HL-60 (cell line): ENCODE measurements at regions not wholly inside any gene's neighbourhood (a gene's known extent, or its start where the extent isn't known, plus 50 kb on each side); places are given as distances from the start of the nearest gene placed in this dataset.

Source experiments
- DNase-seq, 2 experiments: peaks; one replicate each; pipeline ENCODE4 v3.0.0-alpha.2; 2010 to 2020; ENCODE audit warnings: low read depth in 1 of 2, low spot score in 1 of 2
- H3K27ac ChIP-seq: fragments of 250-450 bp; sonication (Bioruptor Pico); replicated peaks from 2 replicates; pipeline ENCODE4 v1.5.1; 2020; ENCODE audit warnings: mild to moderate bottlenecking, moderate library complexity
- H3K27me3 ChIP-seq: fragments of 250-450 bp; sonication (Bioruptor Pico); 2 replicates; pipeline ENCODE4 v1.5.1; 2021; ENCODE audit warnings: mild to moderate bottlenecking, moderate library complexity; ENCODE audit not compliant: insufficient read depth, poor library complexity, severe bottlenecking
- H3K4me3 ChIP-seq: replicated peaks from 2 replicates; pipeline ENCODE4 v1.5.1; 2011; ENCODE audit warnings: mild to moderate bottlenecking, control low read depth, low read length; ENCODE audit not compliant: insufficient read depth
- GABPA ChIP-seq: IDR thresholded peaks from 2 replicates; pipeline ENCODE4 v1.6.1; 2012; ENCODE audit warnings: low read depth
- POLR2AphosphoS5 ChIP-seq: IDR thresholded peaks from 2 replicates; pipeline ENCODE4 v1.6.1; 2012; ENCODE audit warnings: low read depth
- SPI1 ChIP-seq: IDR thresholded peaks from 2 replicates; pipeline ENCODE4 v1.6.1; 2012; ENCODE audit warnings: low read depth, mild to moderate bottlenecking, borderline replicate concordance
- TF ChIP-seq, protein P1 (sequence below): IDR thresholded peaks from 2 replicates; pipeline ENCODE4 v1.6.1; 2012; ENCODE audit warnings: low read depth; ENCODE audit not compliant: insufficient replicate concordance
- TF ChIP-seq, protein P2 (sequence below): IDR thresholded peaks from one replicate; pipeline ENCODE4 v1.5.1; 2011; ENCODE audit warnings: low read length, control low read depth, inconsistent platforms; ENCODE audit not compliant: insufficient read depth

DNA sequence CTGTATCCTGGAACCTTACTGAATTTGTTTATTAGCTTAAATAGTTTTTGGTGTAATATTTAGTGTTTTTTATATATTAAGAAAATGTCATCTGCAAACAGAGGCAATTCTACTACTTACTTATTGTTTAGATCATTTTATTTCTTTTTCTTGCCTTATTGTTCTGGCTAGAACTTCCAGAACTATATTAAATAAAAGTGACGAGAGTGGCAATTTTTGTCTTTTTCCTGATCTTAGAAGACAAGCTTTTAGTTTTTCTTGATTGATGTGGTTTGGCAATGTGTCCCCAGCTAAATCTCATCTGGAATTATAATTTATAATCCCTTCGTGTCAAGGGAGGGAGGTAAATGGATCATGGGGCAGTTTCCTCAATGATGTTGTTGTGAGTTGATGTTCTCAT lies 857.8 kb downstream of the SLC6A15 start:
- TF ChIP-seq, protein P1, sequence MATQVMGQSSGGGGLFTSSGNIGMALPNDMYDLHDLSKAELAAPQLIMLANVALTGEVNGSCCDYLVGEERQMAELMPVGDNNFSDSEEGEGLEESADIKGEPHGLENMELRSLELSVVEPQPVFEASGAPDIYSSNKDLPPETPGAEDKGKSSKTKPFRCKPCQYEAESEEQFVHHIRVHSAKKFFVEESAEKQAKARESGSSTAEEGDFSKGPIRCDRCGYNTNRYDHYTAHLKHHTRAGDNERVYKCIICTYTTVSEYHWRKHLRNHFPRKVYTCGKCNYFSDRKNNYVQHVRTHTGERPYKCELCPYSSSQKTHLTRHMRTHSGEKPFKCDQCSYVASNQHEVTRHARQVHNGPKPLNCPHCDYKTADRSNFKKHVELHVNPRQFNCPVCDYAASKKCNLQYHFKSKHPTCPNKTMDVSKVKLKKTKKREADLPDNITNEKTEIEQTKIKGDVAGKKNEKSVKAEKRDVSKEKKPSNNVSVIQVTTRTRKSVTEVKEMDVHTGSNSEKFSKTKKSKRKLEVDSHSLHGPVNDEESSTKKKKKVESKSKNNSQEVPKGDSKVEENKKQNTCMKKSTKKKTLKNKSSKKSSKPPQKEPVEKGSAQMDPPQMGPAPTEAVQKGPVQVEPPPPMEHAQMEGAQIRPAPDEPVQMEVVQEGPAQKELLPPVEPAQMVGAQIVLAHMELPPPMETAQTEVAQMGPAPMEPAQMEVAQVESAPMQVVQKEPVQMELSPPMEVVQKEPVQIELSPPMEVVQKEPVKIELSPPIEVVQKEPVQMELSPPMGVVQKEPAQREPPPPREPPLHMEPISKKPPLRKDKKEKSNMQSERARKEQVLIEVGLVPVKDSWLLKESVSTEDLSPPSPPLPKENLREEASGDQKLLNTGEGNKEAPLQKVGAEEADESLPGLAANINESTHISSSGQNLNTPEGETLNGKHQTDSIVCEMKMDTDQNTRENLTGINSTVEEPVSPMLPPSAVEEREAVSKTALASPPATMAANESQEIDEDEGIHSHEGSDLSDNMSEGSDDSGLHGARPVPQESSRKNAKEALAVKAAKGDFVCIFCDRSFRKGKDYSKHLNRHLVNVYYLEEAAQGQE: no peak
- TF ChIP-seq GABPA: no peak
- TF ChIP-seq, protein P2, sequence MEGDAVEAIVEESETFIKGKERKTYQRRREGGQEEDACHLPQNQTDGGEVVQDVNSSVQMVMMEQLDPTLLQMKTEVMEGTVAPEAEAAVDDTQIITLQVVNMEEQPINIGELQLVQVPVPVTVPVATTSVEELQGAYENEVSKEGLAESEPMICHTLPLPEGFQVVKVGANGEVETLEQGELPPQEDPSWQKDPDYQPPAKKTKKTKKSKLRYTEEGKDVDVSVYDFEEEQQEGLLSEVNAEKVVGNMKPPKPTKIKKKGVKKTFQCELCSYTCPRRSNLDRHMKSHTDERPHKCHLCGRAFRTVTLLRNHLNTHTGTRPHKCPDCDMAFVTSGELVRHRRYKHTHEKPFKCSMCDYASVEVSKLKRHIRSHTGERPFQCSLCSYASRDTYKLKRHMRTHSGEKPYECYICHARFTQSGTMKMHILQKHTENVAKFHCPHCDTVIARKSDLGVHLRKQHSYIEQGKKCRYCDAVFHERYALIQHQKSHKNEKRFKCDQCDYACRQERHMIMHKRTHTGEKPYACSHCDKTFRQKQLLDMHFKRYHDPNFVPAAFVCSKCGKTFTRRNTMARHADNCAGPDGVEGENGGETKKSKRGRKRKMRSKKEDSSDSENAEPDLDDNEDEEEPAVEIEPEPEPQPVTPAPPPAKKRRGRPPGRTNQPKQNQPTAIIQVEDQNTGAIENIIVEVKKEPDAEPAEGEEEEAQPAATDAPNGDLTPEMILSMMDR: no peak
- no peak overlapping the region for H3K27ac ChIP-seq
- no peak overlapping the region for H3K4me3 ChIP-seq
- no peak for DNase-seq
- H3K27me3 ChIP-seq: no peaks in the 10 kb centered on the region

DNA sequence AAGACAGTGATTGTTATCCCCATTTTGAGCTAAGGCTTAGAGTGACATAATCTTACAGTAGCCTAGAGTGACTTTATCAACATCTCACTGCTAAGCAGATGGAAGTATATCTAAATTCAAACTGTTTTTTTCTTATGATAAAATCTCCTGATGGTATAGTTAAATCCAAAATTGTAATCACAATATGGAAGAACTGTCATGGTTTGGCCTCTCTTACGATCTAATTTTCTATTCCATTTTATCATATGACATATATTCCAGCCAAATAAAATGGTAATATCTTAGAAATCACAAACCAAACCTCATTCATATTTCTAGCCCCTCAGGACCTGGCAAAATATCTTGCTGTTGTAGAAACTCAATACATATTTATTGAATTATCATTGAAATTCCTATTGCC lies 864.7 kb downstream of the SLC6A15 start:
- Histone ChIP-seq H3K4me3 (no peak overlapping the region), H3K27me3 (no peaks in the 10 kb centered on the region), H3K27ac (no peak overlapping the region)
- no peak for TF ChIP-seq POLR2AphosphoS5
- no peak for DNase-seq

DNA sequence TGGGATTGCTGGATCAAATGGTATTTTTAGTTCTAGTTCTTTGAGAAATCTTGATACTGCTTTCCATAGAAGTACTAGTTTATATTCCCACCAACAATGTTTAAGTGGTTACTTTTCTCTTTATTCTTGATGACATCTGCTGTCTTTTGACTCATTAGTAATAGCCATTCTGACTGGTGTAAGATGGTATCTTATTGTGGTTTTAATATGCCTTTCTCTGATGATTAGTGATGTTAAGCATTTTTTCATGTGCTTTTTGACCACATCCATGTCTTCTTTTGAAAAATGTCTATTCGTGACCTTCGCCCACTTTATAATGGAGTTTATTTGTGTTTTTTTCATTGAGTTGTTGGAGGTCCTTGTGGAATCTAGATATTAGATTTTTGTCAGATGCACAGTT lies 865.7 kb downstream of the SLC6A15 start:
- TF ChIP-seq GABPA: no peak
- TF ChIP-seq, protein P2: no peak
- TF ChIP-seq SPI1: no peak
- TF ChIP-seq, protein P1: no peak
- TF ChIP-seq POLR2AphosphoS5: no peak
- Histone ChIP-seq H3K4me3 (no peak overlapping the region), H3K27ac (no peak overlapping the region), H3K27me3 (no peaks in the 10 kb centered on the region)
- no peak for DNase-seq

DNA sequence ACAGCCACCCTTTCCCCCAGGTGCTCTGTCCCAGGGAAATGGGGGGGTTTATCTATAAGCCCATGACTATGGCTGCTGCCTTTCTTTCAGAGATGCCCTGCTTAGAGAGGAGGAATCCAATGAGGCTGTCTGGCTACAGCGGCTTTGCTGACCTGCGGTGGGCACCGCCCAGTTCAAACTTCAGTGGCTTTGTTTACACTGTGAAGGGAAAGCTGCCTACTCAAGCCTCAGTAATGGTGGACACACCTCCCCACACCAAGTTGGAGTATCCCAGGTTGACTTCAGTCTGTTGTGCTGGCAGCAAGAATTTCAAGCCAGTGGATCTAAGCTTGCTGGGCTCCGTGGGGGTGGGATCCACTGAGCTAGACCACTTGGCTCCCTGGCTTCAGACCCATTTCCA lies 869.2 kb downstream of the SLC6A15 start:
- Histone ChIP-seq H3K4me3 (no peak overlapping the region), H3K27me3 (no peaks in the 10 kb centered on the region), H3K27ac (no peak overlapping the region)
- TF ChIP-seq, protein P2: no peak
- TF ChIP-seq, protein P1: no peak
- TF ChIP-seq POLR2AphosphoS5 (no peak), GABPA (no peak), SPI1 (no peak)
- no peak for DNase-seq
